HEK293 (cell line): ENCODE measurements at regions not wholly inside any gene's neighbourhood (a gene's known extent, or its start where the extent isn't known, plus 50 kb on each side); places are given as distances from the start of the nearest gene placed in this dataset.

ENCODE experiments used
- CTCF ChIP-seq: fragments of 450-650 bp; formaldehyde crosslinking; IDR thresholded peaks from 2 replicates; pipeline ENCODE4 v1.5.1; 2016; ENCODE audit warnings: missing biosample characterization, missing genetic modification characterization
- ZNF747 ChIP-seq: fragments of 450-650 bp; formaldehyde crosslinking; IDR thresholded peaks from 2 replicates; pipeline ENCODE4 v1.5.1; 2016; ENCODE audit warnings: missing biosample characterization, missing genetic modification characterization

- no peak for TF ChIP-seq CTCF
- TF ChIP-seq ZNF747 (tag by site-specific recombination), result no peak
Measured at GRCh38 chr18:51588616-51589015, 391.1 kb upstream of the MEX3C start.
